ENCODE measurements at regions not wholly inside any gene's neighbourhood (a gene's known extent, or its start where the extent isn't known, plus 50 kb on each side); places are given as distances from the start of the nearest gene placed in this dataset.

GRCh38 chr10:120095875-120096274 is 203.3 kb downstream of the SEC23IP start:
- Mint-ChIP-seq H3K36me3 (ENCODE audit: insufficient read depth in 1 of 3, low read depth in 3 of 3) (peaks cover 0 to 1% (median 0%) of the 10 kb centered on the region in 3 experiments; a peak in 2 of 7 replicates), H3K4me1 (peaks cover 25 to 26% of the 10 kb centered on the region in 2 experiments), H3K9me3 (peaks cover 2 to 3% of the 10 kb centered on the region in 2 experiments; a peak in 3 of 5 replicates), H3K27ac (no peak overlapping the region), H3K4me3 (no peak overlapping the region), H3K27me3 (ENCODE audit: low read depth) (no peaks in the 10 kb centered on the region)
- no peak overlapping the region for H3K56ac ChIP-seq (ENCODE audit: insufficient read length, low read depth, low read length)
- no peaks in the 10 kb centered on the region for H4K20me1 ChIP-seq (ENCODE audit: control insufficient read depth, insufficient read depth, insufficient read length)
- H3K79me2 ChIP-seq (ENCODE audit: insufficient read depth, low read length): no peaks in the 10 kb centered on the region
- no peak for DNase-seq
- H3K27ac ChIP-seq (ENCODE audit: insufficient read length, low read depth, low read length): no peak overlapping the region
- peaks cover 7% of the 10 kb centered on the region; the same call in 1 of the 2 replicates for H3K4me1 ChIP-seq (ENCODE audit: insufficient read depth, low read length)
- H3K23me2 ChIP-seq (ENCODE audit: insufficient read length, low read depth, low read length, poor library complexity, severe bottlenecking): no peaks in the 10 kb centered on the region
- WGBS (ENCODE audit: extremely low coverage, insufficient read length, low lambda C conversion rate): no CpG with 5 or more reads among the region's 3 CpGs
- no peak overlapping the region for H2AK5ac ChIP-seq (ENCODE audit: insufficient read length, low read length)
- H3K27me3 ChIP-seq (ENCODE audit: insufficient read depth, low read length): no peaks in the 10 kb centered on the region
- no peak overlapping the region for H2BK20ac ChIP-seq (ENCODE audit: low read depth, low read length, poor library complexity, severe bottlenecking)
- no peak for TF ChIP-seq CTCF (conservative IDR thresholded peaks at IDR 0.05)
- no peak overlapping the region for H2BK5ac ChIP-seq (ENCODE audit: insufficient read length, low read length)
- H3K9me3 ChIP-seq (ENCODE audit: control insufficient read depth, low read depth, low read length): no peaks in the 10 kb centered on the region
- no peak overlapping the region for H3K14ac ChIP-seq (ENCODE audit: insufficient read depth, low read length)
- no peak overlapping the region for H3K4me2 ChIP-seq (ENCODE audit: insufficient read depth, insufficient read length, low read length)
- no peak overlapping the region for H3T11ph ChIP-seq (ENCODE audit: low read length)
- no peak overlapping the region for H2BK12ac ChIP-seq (ENCODE audit: insufficient read length, low read depth, low read length)
- H2BK120ac ChIP-seq (ENCODE audit: low read depth, low read length, poor library complexity, severe bottlenecking): no peak overlapping the region
- no peak overlapping the region for H2BK15ac ChIP-seq (ENCODE audit: low read depth, low read length)
- no peaks in the 10 kb centered on the region for H3K79me1 ChIP-seq (ENCODE audit: insufficient read depth, low read depth, low read length, poor library complexity, severe bottlenecking)
- H4K5ac ChIP-seq (ENCODE audit: insufficient read length, low read depth, low read length): no peak overlapping the region
- no peak overlapping the region for H3K23ac ChIP-seq (ENCODE audit: insufficient read length, low read depth, low read length)
- no peak overlapping the region for H3K4ac ChIP-seq (ENCODE audit: low read depth, low read length)
- no peak overlapping the region for H3K9ac ChIP-seq (ENCODE audit: extremely low read depth, insufficient read length, low read length)
- no peak overlapping the region for H4K91ac ChIP-seq (ENCODE audit: insufficient read length, low read depth, low read length)
- no peak overlapping the region for H4K8ac ChIP-seq (replicated peaks; ENCODE audit: insufficient read length, low read depth, low read length)
- H3K18ac ChIP-seq (ENCODE audit: insufficient read length, low read depth, low read length): no peak overlapping the region
- no peak overlapping the region for H2AFZ ChIP-seq (ENCODE audit: low read length)

Measured in H9 (cell line).